Gastroesophageal sphincter (tissue), 4 donors: ENCODE measurements at regions not wholly inside any gene's neighbourhood (a gene's known extent, or its start where the extent isn't known, plus 50 kb on each side); places are given as distances from the start of the nearest gene placed in this dataset.

Experiments used
- ATAC-seq: fragments of 150-250 bp; one replicate; pipeline ENCODE4 v1.9.1; 2016; ENCODE audit warnings: mild to moderate bottlenecking, moderate library complexity
- H3K27ac ChIP-seq, 4 donors: fragments of 200-600 bp; sonication (generic) in 3 of 4; 1 replicate in 3 of 4; 2 replicates in 1 of 4; pipeline ENCODE4 v1.5.1; 2016 to 2019
- H3K27me3 ChIP-seq: fragments of 200-600 bp; sonication (generic); one replicate; pipeline ENCODE4 v1.5.1; 2019
- H3K36me3 ChIP-seq, 2 donors: fragments of 200-600 bp; sonication (generic); one replicate each; pipeline ENCODE4 v1.5.1; 2019; ENCODE audit warnings: control low read depth in 1 of 2
- H3K4me1 ChIP-seq, 3 donors: fragments of 200-600 bp; sonication (generic); 1 replicate in 2 of 3; 2 replicates in 1 of 3; pipeline ENCODE4 v1.5.1; 2016 to 2019; ENCODE audit warnings: control low read depth in 2 of 3
- H3K4me3 ChIP-seq, 2 donors: fragments of 200-600 bp; sonication (generic); one replicate each; pipeline ENCODE4 v1.5.1; 2019; ENCODE audit warnings: mild to moderate bottlenecking in 1 of 2, moderate library complexity in 1 of 2
- H3K9me3 ChIP-seq, 3 donors: fragments of 200-600 bp; sonication (generic); one replicate each; pipeline ENCODE4 v1.5.1; 2017 to 2019; ENCODE audit warnings: control low read depth in 2 of 3
- EP300 ChIP-seq: sonication (generic); formaldehyde crosslinking; IDR thresholded peaks from one replicate; pipeline ENCODE4 v1.6.1; 2017; ENCODE audit warnings: antibody characterized with exemption, mild to moderate bottlenecking
- POLR2A ChIP-seq, 2 donors: fragments of 450-650 bp; IDR thresholded peaks; one replicate each; pipeline ENCODE4 v1.6.1; 2017; ENCODE audit warnings: antibody characterized with exemption in 2 of 2, mild to moderate bottlenecking in 2 of 2, moderate library complexity in 1 of 2
- POLR2AphosphoS5 ChIP-seq: sonication (generic); formaldehyde crosslinking; IDR thresholded peaks from one replicate; pipeline ENCODE4 v1.6.1; 2017; ENCODE audit warnings: antibody characterized with exemption
- WGBS, 2 donors: methylation state at CpG; one replicate each; pipeline ENCODE4 v1.1.5; 2018; ENCODE audit warnings: low coverage in 1 of 2; 5-methylcytosine and 5-hydroxymethylcytosine counted together
- TF ChIP-seq, protein P1 (sequence below), 4 experiments: fragments of 200-600 bp in 2 of 4; fragments of 450-650 bp in 2 of 4; sonication (generic) in 1 of 4; IDR thresholded peaks; one replicate each; pipeline ENCODE4 v1.5.1; 2017 to 2019; ENCODE audit warnings: antibody characterized with exemption in 4 of 4, mild to moderate bottlenecking in 2 of 4, moderate library complexity in 2 of 4

DNA sequence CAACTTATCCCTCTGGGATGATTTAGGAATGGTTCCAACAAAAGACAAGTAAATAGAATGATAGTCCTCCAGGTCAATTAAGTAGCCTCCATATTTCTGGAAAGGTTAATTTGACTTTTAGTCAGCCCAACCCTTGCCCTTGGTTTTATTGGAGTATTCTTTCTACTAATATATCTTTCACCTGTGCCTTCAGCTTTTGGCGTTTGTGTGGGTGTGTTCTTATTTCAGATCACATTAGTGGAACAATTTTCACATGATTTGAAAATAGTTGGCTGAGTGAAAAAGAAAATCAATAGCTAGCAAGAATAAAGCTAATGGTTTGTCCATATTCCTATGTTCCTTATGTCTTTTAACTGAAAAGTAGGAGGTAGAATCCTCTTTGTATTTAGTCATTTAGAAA is 239.6 kb upstream of the SGK1 start:
- TF ChIP-seq, protein P1, sequence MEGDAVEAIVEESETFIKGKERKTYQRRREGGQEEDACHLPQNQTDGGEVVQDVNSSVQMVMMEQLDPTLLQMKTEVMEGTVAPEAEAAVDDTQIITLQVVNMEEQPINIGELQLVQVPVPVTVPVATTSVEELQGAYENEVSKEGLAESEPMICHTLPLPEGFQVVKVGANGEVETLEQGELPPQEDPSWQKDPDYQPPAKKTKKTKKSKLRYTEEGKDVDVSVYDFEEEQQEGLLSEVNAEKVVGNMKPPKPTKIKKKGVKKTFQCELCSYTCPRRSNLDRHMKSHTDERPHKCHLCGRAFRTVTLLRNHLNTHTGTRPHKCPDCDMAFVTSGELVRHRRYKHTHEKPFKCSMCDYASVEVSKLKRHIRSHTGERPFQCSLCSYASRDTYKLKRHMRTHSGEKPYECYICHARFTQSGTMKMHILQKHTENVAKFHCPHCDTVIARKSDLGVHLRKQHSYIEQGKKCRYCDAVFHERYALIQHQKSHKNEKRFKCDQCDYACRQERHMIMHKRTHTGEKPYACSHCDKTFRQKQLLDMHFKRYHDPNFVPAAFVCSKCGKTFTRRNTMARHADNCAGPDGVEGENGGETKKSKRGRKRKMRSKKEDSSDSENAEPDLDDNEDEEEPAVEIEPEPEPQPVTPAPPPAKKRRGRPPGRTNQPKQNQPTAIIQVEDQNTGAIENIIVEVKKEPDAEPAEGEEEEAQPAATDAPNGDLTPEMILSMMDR (IDR thresholded peaks at IDR 0.05), result no peak
- TF ChIP-seq EP300 (no peak), POLR2AphosphoS5 (no peak), POLR2A (IDR thresholded peaks at IDR 0.05) (no peak)
- ATAC-seq, result no peak
- Histone ChIP-seq H3K27me3 (no peaks in the 10 kb centered on the region), H3K4me3 (no peak overlapping the region), H3K36me3 (no peaks in the 10 kb centered on the region), H3K27ac (no peak overlapping the region), H3K4me1 (no peaks in the 10 kb centered on the region), H3K9me3 (no peaks in the 10 kb centered on the region)
- WGBS, 2 donors, result 79 to 94% methylated on average over 1 of the region's 1 CpG

DNA sequence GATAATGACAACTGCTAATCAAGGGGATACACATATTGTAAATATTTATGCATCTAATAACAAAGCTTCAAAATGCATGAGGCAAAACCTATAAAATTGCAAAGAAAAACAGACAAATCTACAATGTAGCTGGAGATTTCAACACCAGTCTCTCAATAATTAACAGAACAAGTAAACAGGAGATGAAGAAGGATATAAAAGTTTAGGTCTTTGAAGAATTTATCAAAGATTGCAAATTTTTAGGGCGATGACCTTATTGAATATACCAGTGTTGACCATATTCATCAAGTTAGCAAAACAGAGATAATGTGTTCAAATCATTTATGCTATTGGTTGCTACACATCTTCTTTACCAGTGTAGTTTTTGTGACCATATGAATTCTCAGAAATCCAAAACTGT is 237.8 kb upstream of the SGK1 start:
- TF ChIP-seq, protein P1 (IDR thresholded peaks at IDR 0.05), result no peak
- TF ChIP-seq POLR2A (IDR thresholded peaks at IDR 0.05) (no peak), POLR2AphosphoS5 (no peak), EP300 (no peak)
- Histone ChIP-seq H3K27ac (no peak overlapping the region), H3K9me3 (no peaks in the 10 kb centered on the region), H3K36me3 (no peaks in the 10 kb centered on the region), H3K4me1 (peaks cover 0 to 10% (median 0%) of the 10 kb centered on the region in 3 donors), H3K4me3 (no peak overlapping the region), H3K27me3 (no peaks in the 10 kb centered on the region)
- no peak for ATAC-seq
- whole genome bisulfite sequencing, 2 donors, result 85 to 92% methylated on average over 1 of the region's 1 CpG

DNA sequence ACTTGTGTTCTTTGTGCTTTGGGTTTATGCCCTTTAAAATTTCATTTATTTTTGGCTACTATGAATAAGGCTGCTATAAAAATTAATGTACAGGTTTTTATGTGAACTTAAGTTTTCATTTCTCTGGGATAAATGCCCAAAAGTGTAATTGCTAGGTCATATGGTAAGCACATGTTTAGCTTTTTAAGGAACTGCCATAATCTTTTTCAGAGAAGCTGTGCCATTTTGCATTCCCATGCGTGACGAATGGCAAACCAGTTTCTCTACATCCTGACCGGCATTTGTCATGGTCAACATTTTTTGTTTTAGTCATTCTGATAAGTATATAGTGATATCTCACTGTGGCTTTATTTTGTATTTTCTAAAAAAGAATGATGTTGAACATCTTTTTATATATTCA is 236.0 kb upstream of the SGK1 start:
- Histone ChIP-seq H3K27ac (no peak overlapping the region), H3K36me3 (no peaks in the 10 kb centered on the region), H3K9me3 (no peaks in the 10 kb centered on the region), H3K27me3 (no peaks in the 10 kb centered on the region), H3K4me3 (no peak overlapping the region), H3K4me1 (peaks cover 0 to 16% (median 0%) of the 10 kb centered on the region in 3 donors)
- no peak for TF ChIP-seq POLR2AphosphoS5
- TF ChIP-seq, protein P1 (IDR thresholded peaks at IDR 0.05), result no peak
- no peak for TF ChIP-seq POLR2A (IDR thresholded peaks at IDR 0.05)
- TF ChIP-seq EP300, result no peak
- WGBS, 2 donors, result 78 to 83% methylated on average over 3 of the region's 3 CpGs
- no peak for ATAC-seq

DNA sequence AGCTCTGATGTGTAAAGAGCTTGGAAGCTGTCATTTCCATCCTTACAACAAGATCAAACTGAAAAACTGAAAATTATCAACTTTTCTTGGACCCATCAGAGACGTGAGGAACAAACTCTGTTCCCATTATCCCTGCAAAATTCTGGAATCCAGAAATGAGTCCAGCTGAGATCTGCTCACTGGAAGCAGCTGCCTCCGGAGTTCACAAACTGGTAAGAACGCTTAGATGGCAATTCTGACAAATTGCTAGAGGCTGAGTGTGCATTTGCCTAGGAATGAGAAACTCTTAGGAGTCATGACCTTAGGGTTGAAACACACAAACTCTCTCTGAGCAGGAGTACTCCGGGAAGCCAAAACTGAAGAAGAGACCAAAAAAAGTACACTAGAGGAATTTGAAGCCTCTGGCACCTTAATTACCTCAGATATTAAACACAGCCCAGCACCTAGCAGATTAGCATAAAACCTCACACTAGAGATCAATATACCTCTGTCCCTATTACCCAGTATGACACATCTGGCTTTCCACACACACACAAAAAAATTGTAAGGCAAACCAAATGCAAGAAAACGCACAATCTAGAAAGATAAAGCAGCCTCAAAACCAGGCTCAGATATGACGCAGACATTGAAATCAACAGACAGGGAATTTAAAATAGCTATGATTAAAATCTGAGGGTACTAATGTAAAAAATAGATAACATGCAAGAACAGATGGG is 233.5 kb upstream of the SGK1 start:
- 29 to 48% methylated on average over 3 to 6 of the region's 6 CpGs for WGBS, 2 donors
- peak overlapping the region in 1 of 4 donors; percentile 20 for H3K27ac ChIP-seq
- H3K9me3 ChIP-seq, result no peaks in the 10 kb centered on the region
- TF ChIP-seq EP300, result no peak
- no peak for TF ChIP-seq POLR2A (IDR thresholded peaks at IDR 0.05)
- TF ChIP-seq POLR2AphosphoS5, result no peak
- TF ChIP-seq, protein P1 (IDR thresholded peaks at IDR 0.05), result no peak
- no peak overlapping the region for H3K4me3 ChIP-seq
- H3K4me1 ChIP-seq, result peaks cover 0 to 16% (median 0%) of the 10 kb centered on the region in 3 donors
- no peaks in the 10 kb centered on the region for H3K36me3 ChIP-seq
- no peaks in the 10 kb centered on the region for H3K27me3 ChIP-seq
- ATAC-seq, result no peak

DNA sequence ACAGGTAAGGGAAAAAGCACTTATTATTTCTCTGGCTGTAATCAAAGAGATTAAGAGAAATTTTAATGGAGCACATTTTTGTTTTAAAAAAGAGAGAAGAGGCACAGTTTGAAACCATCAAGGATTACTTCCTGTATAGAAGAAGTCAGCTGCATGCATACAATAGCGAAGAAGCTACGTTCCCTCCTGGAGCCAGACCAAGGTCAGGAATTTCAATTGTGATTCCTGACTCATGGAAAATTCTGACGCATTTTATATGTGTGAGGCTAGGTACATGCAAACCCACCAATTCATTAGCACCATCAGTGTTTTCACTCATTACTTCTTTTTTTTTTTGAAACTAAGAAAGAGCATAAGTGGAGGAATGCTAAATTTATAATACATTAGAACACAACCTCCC is 232.7 kb upstream of the SGK1 start:
- H3K4me3 ChIP-seq, result no peak overlapping the region
- H3K36me3 ChIP-seq, result no peaks in the 10 kb centered on the region
- H3K9me3 ChIP-seq, result no peaks in the 10 kb centered on the region
- TF ChIP-seq, protein P1 (IDR thresholded peaks at IDR 0.05), result no peak
- TF ChIP-seq EP300 (no peak), POLR2AphosphoS5 (no peak), POLR2A (IDR thresholded peaks at IDR 0.05) (no peak)
- ATAC-seq, result no peak
- no peak overlapping the region for H3K27ac ChIP-seq
- H3K4me1 ChIP-seq, result peaks cover 0 to 16% (median 0%) of the 10 kb centered on the region in 3 donors
- WGBS, 2 donors, result 46 to 50% methylated on average over 3 of the region's 3 CpGs
- no peaks in the 10 kb centered on the region for H3K27me3 ChIP-seq
